ENCODE measurements at regions not wholly inside any gene's neighbourhood (a gene's known extent, or its start where the extent isn't known, plus 50 kb on each side); places are given as distances from the start of the nearest gene placed in this dataset.
A peak's percentile ranks its signal among the peaks of the same experiment; 100 is the strongest.
"Not testable (repeated sequence)": the region's sequence is repeated elsewhere in the genome, so short reads cannot be mapped to it uniquely, and the experiment has no call there.

GRCh38 chr13:99698010-99698815 is 196.9 kb downstream of the TM9SF2 start:
- DNase-seq (ENCODE audit: low read depth) = no peak

- DNase-seq (ENCODE audit: low read depth) = no peak
Measured at GRCh38 chr13:99695857-99696256, 194.6 kb downstream of the TM9SF2 start.

GRCh38 chr13:99693852-99694611 is 192.8 kb downstream of the TM9SF2 start:
- no peak for DNase-seq (ENCODE audit: low read depth)

GRCh38 chr13:99693351-99693750 is 192.1 kb downstream of the TM9SF2 start:
- DNase-seq (ENCODE audit: low read depth) = no peak

- DNase-seq (ENCODE audit: low read depth) = no peak
Measured at GRCh38 chr13:99692854-99693253, 191.6 kb downstream of the TM9SF2 start.

GRCh38 chr13:99691552-99691951 is 190.3 kb downstream of the TM9SF2 start:
- no peak for DNase-seq (ENCODE audit: low read depth)

GRCh38 chr13:99690426-99691174 is 189.3 kb downstream of the TM9SF2 start:
- DNase-seq (ENCODE audit: low read depth) = no peak

GRCh38 chr13:99689955-99690354 is 188.7 kb downstream of the TM9SF2 start:
- DNase-seq (ENCODE audit: low read depth) = no peak

- DNase-seq (ENCODE audit: low read depth) = no peak
Measured at GRCh38 chr13:99688776-99689175, 187.5 kb downstream of the TM9SF2 start.

- peak; percentile 47 for DNase-seq (ENCODE audit: low read depth)
Measured at GRCh38 chr13:99687723-99688397, 186.6 kb downstream of the TM9SF2 start.

- DNase-seq (ENCODE audit: low read depth) = no peak
Measured at GRCh38 chr13:99686944-99687411, 185.7 kb downstream of the TM9SF2 start.

GRCh38 chr13:99686157-99686572 is 184.9 kb downstream of the TM9SF2 start:
- DNase-seq (ENCODE audit: low read depth) = peak; percentile 3

- DNase-seq (ENCODE audit: low read depth) = no peak
Measured at GRCh38 chr13:99681695-99682094, 180.4 kb downstream of the TM9SF2 start.

GRCh38 chr13:99677116-99677951 is 176.1 kb downstream of the TM9SF2 start:
- no peak for DNase-seq (ENCODE audit: low read depth)

GRCh38 chr13:99671746-99672145 is 170.5 kb downstream of the TM9SF2 start:
- DNase-seq (ENCODE audit: low read depth) = no peak

GRCh38 chr13:99669096-99669495 is 167.8 kb downstream of the TM9SF2 start:
- not testable (repeated sequence) for DNase-seq (ENCODE audit: low read depth)

- DNase-seq (ENCODE audit: low read depth) = no peak
Measured at GRCh38 chr13:99666146-99666805, 165.0 kb downstream of the TM9SF2 start.

GRCh38 chr13:99665711-99666110 is 164.4 kb downstream of the TM9SF2 start:
- no peak for DNase-seq (ENCODE audit: low read depth)

GRCh38 chr13:99663908-99664307 is 162.6 kb downstream of the TM9SF2 start:
- DNase-seq (ENCODE audit: low read depth) = no peak

GRCh38 chr13:99663185-99663825 is 162.0 kb downstream of the TM9SF2 start:
- no peak for DNase-seq (ENCODE audit: low read depth)
